Upper lobe of right lung (tissue), 1 donor: ENCODE measurements at regions not wholly inside any gene's neighbourhood (a gene's known extent, or its start where the extent isn't known, plus 50 kb on each side); places are given as distances from the start of the nearest gene placed in this dataset.

Experiments used
- ATAC-seq: fragments of 200-7000 bp; cut with Tn5 transposase; one replicate; pipeline ENCODE4 v1.9.1; 2020; ENCODE audit warnings: mild to moderate bottlenecking, moderate library complexity
- DNase-seq: peaks from one replicate; pipeline ENCODE4 v3.0.0-alpha.2; 2020
- H3K27ac ChIP-seq: fragments of 200-600 bp; one replicate; pipeline ENCODE4 v1.8.0; 2022
- H3K27me3 ChIP-seq: fragments of 200-600 bp; one replicate; pipeline ENCODE4 v1.8.0; 2022; ENCODE audit warnings: mild to moderate bottlenecking
- H3K36me3 ChIP-seq: fragments of 200-600 bp; one replicate; pipeline ENCODE4 v1.8.0; 2022
- H3K4me1 ChIP-seq: fragments of 200-600 bp; one replicate; pipeline ENCODE4 v1.8.0; 2022
- H3K4me3 ChIP-seq: fragments of 200-600 bp; one replicate; pipeline ENCODE4 v1.8.0; 2022; ENCODE audit warnings: mild to moderate bottlenecking
- H3K9me3 ChIP-seq: fragments of 200-600 bp; one replicate; pipeline ENCODE4 v1.8.0; 2022
- CTCF ChIP-seq: fragments of 200-600 bp; IDR thresholded peaks from one replicate; pipeline ENCODE4 v1.8.0; 2022; ENCODE audit warnings: antibody characterized with exemption
- intact Hi-C: fragments of 100-400 bp; cut with DNase I; formaldehyde crosslinking; loops from one replicate; pipeline ENCODE4 v1.11.0; 2022
- donor health status: DM: no; HTN: yes; CAD: no; lungs with severe emphysema.

GRCh38 chr10:120266022-120266421 lies 191.0 kb upstream of the PLPP4 start:
- Histone ChIP-seq H3K27ac (no peak overlapping the region), H3K9me3 (no peaks in the 10 kb centered on the region), H3K36me3 (no peaks in the 10 kb centered on the region), H3K4me1 (no peaks in the 10 kb centered on the region), H3K4me3 (no peak overlapping the region), H3K27me3 (peaks cover 6% of the 10 kb centered on the region)
- TF ChIP-seq CTCF: no peak
- intact Hi-C loops: no loop called here
- DNase-seq (no peak), ATAC-seq (no peak)

GRCh38 chr10:120270906-120271305 lies 186.1 kb upstream of the PLPP4 start:
- ATAC-seq (no peak), DNase-seq (no peak)
- Histone ChIP-seq H3K4me1 (no peaks in the 10 kb centered on the region), H3K9me3 (no peaks in the 10 kb centered on the region), H3K4me3 (no peak overlapping the region), H3K27me3 (no peaks in the 10 kb centered on the region), H3K36me3 (no peaks in the 10 kb centered on the region), H3K27ac (no peak overlapping the region)
- intact Hi-C loops: no loop called here
- no peak for TF ChIP-seq CTCF

DNA sequence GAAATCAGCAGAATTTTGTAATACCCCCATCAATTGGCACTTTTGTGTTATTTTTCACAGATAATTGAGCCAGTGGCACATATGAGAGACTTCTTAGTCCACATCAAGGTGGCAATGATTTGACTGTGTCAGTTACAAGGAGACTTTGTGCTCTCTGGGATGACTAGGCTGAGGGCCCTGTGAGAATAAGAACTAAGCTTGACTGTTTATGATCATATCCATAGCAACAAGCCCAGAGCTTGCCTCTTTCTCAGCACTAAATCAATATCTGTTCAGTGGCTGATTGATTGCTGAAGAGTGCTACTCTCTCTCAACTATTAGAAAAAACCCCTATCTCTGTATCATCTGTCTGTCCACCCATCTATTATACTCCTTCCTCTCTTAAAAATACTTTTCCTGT lies 185.3 kb upstream of the PLPP4 start:
- no peak overlapping the region for H3K27ac ChIP-seq
- ATAC-seq (no peak), DNase-seq (no peak)
- no peak overlapping the region for H3K4me3 ChIP-seq
- H3K4me1 ChIP-seq: no peaks in the 10 kb centered on the region
- no peaks in the 10 kb centered on the region for H3K27me3 ChIP-seq
- no peaks in the 10 kb centered on the region for H3K9me3 ChIP-seq
- TF ChIP-seq CTCF: no peak
- H3K36me3 ChIP-seq: no peaks in the 10 kb centered on the region
- intact Hi-C loops: no loop called here

DNA sequence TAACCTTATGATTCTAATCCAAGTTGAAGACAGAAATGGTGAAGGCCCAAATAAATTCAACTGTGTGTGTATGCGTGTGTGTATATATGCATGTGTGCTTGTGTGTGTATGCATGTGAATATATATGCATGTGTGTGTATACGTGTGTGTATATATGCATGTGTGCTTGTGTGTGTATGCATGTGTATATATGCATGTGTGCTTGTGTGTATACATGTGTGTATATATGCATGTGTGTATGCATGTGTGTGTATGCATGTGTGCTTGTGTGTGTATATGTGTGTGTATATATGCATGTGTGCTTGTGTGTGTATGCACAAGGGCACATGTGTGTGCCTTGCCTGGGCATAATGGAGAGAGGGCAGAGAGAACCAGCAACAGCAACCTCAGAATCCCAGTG lies 184.7 kb upstream of the PLPP4 start:
- H3K9me3 ChIP-seq: no peaks in the 10 kb centered on the region
- no peaks in the 10 kb centered on the region for H3K27me3 ChIP-seq
- no peaks in the 10 kb centered on the region for H3K4me1 ChIP-seq
- no peak for ATAC-seq
- no peak overlapping the region for H3K27ac ChIP-seq
- no peak for TF ChIP-seq CTCF
- no peaks in the 10 kb centered on the region for H3K36me3 ChIP-seq
- H3K4me3 ChIP-seq: no peak overlapping the region
- no peak for DNase-seq
- intact Hi-C loops: no loop called here

- H3K36me3 ChIP-seq: no peaks in the 10 kb centered on the region
- no peak overlapping the region for H3K4me3 ChIP-seq
- no peak for DNase-seq
- no peaks in the 10 kb centered on the region for H3K4me1 ChIP-seq
- intact Hi-C loops: no loop called here
- ATAC-seq: no peak
- no peak overlapping the region for H3K27ac ChIP-seq
- H3K27me3 ChIP-seq: no peaks in the 10 kb centered on the region
- TF ChIP-seq CTCF: no peak
- H3K9me3 ChIP-seq: no peaks in the 10 kb centered on the region
Observed at GRCh38 chr10:120278069-120278468, 179.0 kb upstream of the PLPP4 start.

DNA sequence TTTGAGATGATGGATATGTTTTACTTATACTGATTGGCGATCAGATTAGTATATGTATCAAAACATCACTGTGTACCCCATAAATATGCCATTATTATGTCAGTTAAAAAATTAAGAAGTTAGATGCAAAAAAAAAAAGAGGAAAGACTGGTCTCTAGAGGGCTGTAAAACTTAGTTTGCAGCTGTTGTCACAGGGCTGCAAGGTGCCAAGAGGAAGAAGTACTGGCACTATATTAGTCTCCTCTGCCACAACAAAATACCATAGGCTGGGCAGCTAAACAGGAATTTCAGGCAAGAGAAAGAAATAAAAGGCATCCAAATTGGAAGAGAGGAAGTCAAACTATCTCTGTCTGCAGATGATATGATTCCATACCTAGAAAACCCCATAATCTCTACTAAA lies 177.8 kb upstream of the PLPP4 start:
- intact Hi-C loops: no loop called here
- Histone ChIP-seq H3K4me1 (no peaks in the 10 kb centered on the region), H3K36me3 (no peaks in the 10 kb centered on the region), H3K4me3 (no peak overlapping the region), H3K27me3 (no peaks in the 10 kb centered on the region), H3K27ac (no peak overlapping the region), H3K9me3 (no peaks in the 10 kb centered on the region)
- DNase-seq (no peak), ATAC-seq (no peak)
- TF ChIP-seq CTCF: no peak
